Astrocyte (in vitro differentiated cells and primary cell): ENCODE measurements at regions not wholly inside any gene's neighbourhood (a gene's known extent, or its start where the extent isn't known, plus 50 kb on each side); places are given as distances from the start of the nearest gene placed in this dataset.

Experiments used
- DNase-seq: peaks from one replicate; pipeline ENCODE4 v3.0.0-alpha.2; 2010; ENCODE audit warnings: low read depth
- FAIRE-seq: peaks from 2 replicates; lab custom pipeline; 2011; peaks lifted over from hg19 to GRCh38; lab: Jason Lieb, UNC
- H2AFZ ChIP-seq: 2 replicates; pipeline ENCODE4 v1.6.0; 2012; ENCODE audit warnings: low read depth, low read length, inconsistent platforms
- H3K27ac ChIP-seq: 2 replicates; pipeline ENCODE4 v1.5.1; 2011; ENCODE audit warnings: low read depth, low read length, inconsistent platforms
- H3K27me3 ChIP-seq: 2 replicates; pipeline ENCODE4 v1.6.0; 2011; ENCODE audit warnings: low read length, inconsistent platforms; ENCODE audit not compliant: insufficient read depth
- H3K36me3 ChIP-seq: 2 replicates; pipeline ENCODE4 v1.5.1; 2011; ENCODE audit warnings: low read length, inconsistent platforms; ENCODE audit not compliant: insufficient read depth
- H3K4me1 ChIP-seq: 2 replicates; pipeline ENCODE4 v1.5.1; 2011; ENCODE audit warnings: low read length, inconsistent platforms; ENCODE audit not compliant: insufficient read depth
- H3K4me2 ChIP-seq: 2 replicates; pipeline ENCODE4 v1.6.0; 2012; ENCODE audit warnings: low read length, inconsistent platforms
- H3K4me3 ChIP-seq: 2 replicates; pipeline ENCODE4 v1.5.1; 2011; ENCODE audit warnings: low read depth, mild to moderate bottlenecking, low read length, inconsistent platforms; ENCODE audit not compliant: insufficient read depth
- H3K79me2 ChIP-seq: 2 replicates; pipeline ENCODE4 v1.6.0; 2012; ENCODE audit warnings: mild to moderate bottlenecking, low read length, inconsistent platforms; ENCODE audit not compliant: insufficient read depth
- H3K9ac ChIP-seq: 2 replicates; pipeline ENCODE4 v1.6.0; 2012; ENCODE audit warnings: mild to moderate bottlenecking, low read length, inconsistent platforms
- H3K9me3 ChIP-seq: 2 replicates; pipeline ENCODE4 v1.5.1; 2012; ENCODE audit warnings: low read depth, mild to moderate bottlenecking, low read length, inconsistent platforms; ENCODE audit not compliant: insufficient read depth
- H4K20me1 ChIP-seq: 2 replicates; pipeline ENCODE4 v1.6.0; 2012; ENCODE audit warnings: low read length, inconsistent platforms; ENCODE audit not compliant: insufficient read depth
- H3K27ac Mint-ChIP-seq: one replicate; pipeline ENCODE4 v1.8.0; 2021; ENCODE audit warnings: mild to moderate bottlenecking, mixed read lengths; ENCODE audit not compliant: unreplicated experiment
- H3K27me3 Mint-ChIP-seq: one replicate; pipeline ENCODE4 v1.8.0; 2021; ENCODE audit warnings: low read depth, mixed read lengths; ENCODE audit not compliant: unreplicated experiment
- H3K36me3 Mint-ChIP-seq: one replicate; pipeline ENCODE4 v1.8.0; 2021; ENCODE audit warnings: low read depth, mixed read lengths; ENCODE audit not compliant: unreplicated experiment
- H3K4me1 Mint-ChIP-seq: one replicate; pipeline ENCODE4 v1.8.0; 2021; ENCODE audit warnings: low read depth, mixed read lengths; ENCODE audit not compliant: unreplicated experiment
- H3K4me3 Mint-ChIP-seq: one replicate; pipeline ENCODE4 v1.8.0; 2021; ENCODE audit warnings: mild to moderate bottlenecking, moderate library complexity, mixed read lengths; ENCODE audit not compliant: unreplicated experiment
- H3K9me3 Mint-ChIP-seq: one replicate; pipeline ENCODE4 v1.8.0; 2021; ENCODE audit warnings: mild to moderate bottlenecking, mixed read lengths; ENCODE audit not compliant: unreplicated experiment
- CTCF ChIP-seq: IDR thresholded peaks from 2 replicates; pipeline ENCODE4 v1.5.1; 2011; ENCODE audit warnings: low read depth, mild to moderate bottlenecking, inconsistent platforms, low read length, moderate library complexity; ENCODE audit not compliant: insufficient read depth
- EZH2 ChIP-seq: IDR thresholded peaks from 2 replicates; pipeline ENCODE4 v1.6.1; 2012; ENCODE audit warnings: mild to moderate bottlenecking, low read length, inconsistent platforms; ENCODE audit not compliant: insufficient read depth

GRCh38 chr1:82401116-82401515, 600.4 kb downstream of the ADGRL2 start:
- Histone ChIP-seq H3K79me2 (no peaks in the 10 kb centered on the region), H3K4me1 (no peaks in the 10 kb centered on the region), H2AFZ (no peak overlapping the region), H3K36me3 (no peaks in the 10 kb centered on the region), H3K27me3 (no peaks in the 10 kb centered on the region), H3K9me3 (no peaks in the 10 kb centered on the region), H3K4me2 (no peak overlapping the region), H3K27ac (no peak overlapping the region), H3K9ac (no peak overlapping the region), H4K20me1 (no peaks in the 10 kb centered on the region), H3K4me3 (no peak overlapping the region)
- DNase-seq, result no peak
- Mint-ChIP-seq H3K27me3 (no peaks in the 10 kb centered on the region), H3K4me1 (peaks cover 4% of the 10 kb centered on the region), H3K27ac (no peak overlapping the region), H3K4me3 (no peak overlapping the region), H3K36me3 (no peaks in the 10 kb centered on the region), H3K9me3 (no peaks in the 10 kb centered on the region)
- TF ChIP-seq EZH2 (no peak), CTCF (no peak)
- no peak for FAIRE-seq

DNA sequence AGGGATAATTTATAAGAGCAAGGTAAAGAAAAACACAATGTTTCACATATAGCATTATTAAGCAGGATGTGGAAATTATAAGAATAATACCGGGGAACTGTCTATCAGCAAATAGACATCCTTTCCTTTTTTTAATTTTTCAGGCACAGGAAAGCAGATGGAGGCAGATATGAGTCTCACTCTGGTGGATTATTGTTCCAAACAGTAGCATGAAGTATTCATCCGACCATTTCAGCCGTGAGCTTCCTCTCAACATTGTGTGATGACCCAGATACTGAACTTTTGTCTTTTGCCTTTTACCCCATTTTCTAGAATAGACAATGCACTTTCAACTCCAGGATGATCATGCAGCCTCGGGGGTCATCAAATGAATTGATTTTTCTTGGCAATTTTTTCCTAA, 599.8 kb downstream of the ADGRL2 start:
- TF ChIP-seq CTCF (no peak), EZH2 (no peak)
- Histone ChIP-seq H3K36me3 (no peaks in the 10 kb centered on the region), H3K4me3 (no peak overlapping the region), H3K9ac (no peak overlapping the region), H2AFZ (no peak overlapping the region), H3K4me1 (no peaks in the 10 kb centered on the region), H4K20me1 (no peaks in the 10 kb centered on the region), H3K27ac (no peak overlapping the region), H3K4me2 (no peak overlapping the region), H3K9me3 (no peaks in the 10 kb centered on the region), H3K27me3 (no peaks in the 10 kb centered on the region), H3K79me2 (no peaks in the 10 kb centered on the region)
- DNase-seq (no peak), FAIRE-seq (no peak)
- Mint-ChIP-seq H3K9me3 (no peaks in the 10 kb centered on the region), H3K4me1 (peaks cover 4% of the 10 kb centered on the region), H3K27ac (no peak overlapping the region), H3K27me3 (no peaks in the 10 kb centered on the region), H3K36me3 (no peaks in the 10 kb centered on the region), H3K4me3 (no peak overlapping the region)

GRCh38 chr1:82399093-82399492, 598.4 kb downstream of the ADGRL2 start:
- no peaks in the 10 kb centered on the region for H3K9me3 ChIP-seq
- H2AFZ ChIP-seq, result no peak overlapping the region
- no peak overlapping the region for H3K4me3 Mint-ChIP-seq
- H3K9me3 Mint-ChIP-seq, result no peaks in the 10 kb centered on the region
- no peak overlapping the region for H3K9ac ChIP-seq
- H3K4me2 ChIP-seq, result no peak overlapping the region
- H3K27me3 ChIP-seq, result no peaks in the 10 kb centered on the region
- H3K4me1 Mint-ChIP-seq, result peaks cover 4% of the 10 kb centered on the region
- no peaks in the 10 kb centered on the region for H3K36me3 ChIP-seq
- DNase-seq, result peak; percentile 87
- H3K27me3 Mint-ChIP-seq, result no peaks in the 10 kb centered on the region
- TF ChIP-seq CTCF (no peak), EZH2 (no peak)
- no peak overlapping the region for H3K4me3 ChIP-seq
- H3K36me3 Mint-ChIP-seq, result no peaks in the 10 kb centered on the region
- no peak for FAIRE-seq
- H4K20me1 ChIP-seq, result no peaks in the 10 kb centered on the region
- no peak overlapping the region for H3K27ac ChIP-seq
- no peaks in the 10 kb centered on the region for H3K79me2 ChIP-seq
- no peaks in the 10 kb centered on the region for H3K4me1 ChIP-seq
- H3K27ac Mint-ChIP-seq, result no peak overlapping the region
